ENCODE measurements at regions not wholly inside any gene's neighbourhood (a gene's known extent, or its start where the extent isn't known, plus 50 kb on each side); places are given as distances from the start of the nearest gene placed in this dataset.

- TF ChIP-seq CTCF (IDR thresholded peaks at IDR 0.05) (no peak), POLR2AphosphoS5 (IDR thresholded peaks at IDR 0.05) (no peak), POLR2A (IDR thresholded peaks at IDR 0.05) (no peak), EP300 (IDR thresholded peaks at IDR 0.05) (no peak)
These were observed 342.5 kb upstream of the TMEM229A start for GRCh38 chr7:124375391-124375790.

GRCh38 chr7:124369310-124369709, 336.4 kb upstream of the TMEM229A start:
- 82% methylated on average over 1 of the region's 1 CpG for WGBS
- DNase-seq (ENCODE audit: low spot score in 2 of 2): no peak
- no peak for TF ChIP-seq POLR2AphosphoS5 (IDR thresholded peaks at IDR 0.05)
- no peak for TF ChIP-seq POLR2A (IDR thresholded peaks at IDR 0.05)
- no peak for TF ChIP-seq EP300 (IDR thresholded peaks at IDR 0.05)
- TF ChIP-seq CTCF (IDR thresholded peaks at IDR 0.05): no peak
- Histone ChIP-seq H3K4me1 (no peaks in the 10 kb centered on the region), H3K36me3 (no peaks in the 10 kb centered on the region), H3K4me3 (no peak overlapping the region), H3K27ac (no peak overlapping the region), H3K27me3 (no peaks in the 10 kb centered on the region), H3K9me3 (no peaks in the 10 kb centered on the region)

More at GRCh38 chr7:124375391-124375790, 342.5 kb upstream of the TMEM229A start:
- no peaks in the 10 kb centered on the region for H3K36me3 ChIP-seq
- H3K27me3 ChIP-seq: no peaks in the 10 kb centered on the region
- no peak overlapping the region for H3K27ac ChIP-seq
- H3K9me3 ChIP-seq: no peaks in the 10 kb centered on the region
- H3K4me1 ChIP-seq: no peaks in the 10 kb centered on the region
- DNase-seq (ENCODE audit: low spot score in 2 of 2): no peak
- WGBS: 72% methylated on average over 4 of the region's 4 CpGs
- no peak overlapping the region for H3K4me3 ChIP-seq

GRCh38 chr7:124366118-124366517, 333.3 kb upstream of the TMEM229A start:
- no peaks in the 10 kb centered on the region for H3K36me3 ChIP-seq
- H3K9me3 ChIP-seq: no peaks in the 10 kb centered on the region
- H3K27ac ChIP-seq: no peak overlapping the region
- H3K27me3 ChIP-seq: no peaks in the 10 kb centered on the region
- 67% methylated on average over 1 of the region's 1 CpG for WGBS
- DNase-seq (ENCODE audit: low spot score in 2 of 2): no peak
- no peak overlapping the region for H3K4me3 ChIP-seq
- no peaks in the 10 kb centered on the region for H3K4me1 ChIP-seq
- no peak for TF ChIP-seq CTCF (IDR thresholded peaks at IDR 0.05)
- TF ChIP-seq EP300 (IDR thresholded peaks at IDR 0.05): no peak

- DNase-seq (ENCODE audit: low spot score in 2 of 2): no peak
- H3K4me3 ChIP-seq: no peak overlapping the region
- no peaks in the 10 kb centered on the region for H3K36me3 ChIP-seq
- H3K4me1 ChIP-seq: no peaks in the 10 kb centered on the region
- H3K27ac ChIP-seq: no peak overlapping the region
- H3K9me3 ChIP-seq: no peaks in the 10 kb centered on the region
- TF ChIP-seq POLR2A (IDR thresholded peaks at IDR 0.05) (no peak), CTCF (IDR thresholded peaks at IDR 0.05) (no peak), EP300 (IDR thresholded peaks at IDR 0.05) (no peak), POLR2AphosphoS5 (IDR thresholded peaks at IDR 0.05) (no peak)
- 53% methylated on average over 1 of the region's 1 CpG for WGBS
- no peaks in the 10 kb centered on the region for H3K27me3 ChIP-seq
These were observed 331.4 kb upstream of the TMEM229A start for GRCh38 chr7:124364283-124364682.

GRCh38 chr7:124354201-124354600, 321.3 kb upstream of the TMEM229A start:
- no peaks in the 10 kb centered on the region for H3K36me3 ChIP-seq
- no peaks in the 10 kb centered on the region for H3K4me1 ChIP-seq
- TF ChIP-seq EP300 (IDR thresholded peaks at IDR 0.05): no peak
- no peak for TF ChIP-seq CTCF (IDR thresholded peaks at IDR 0.05)
- TF ChIP-seq POLR2A (IDR thresholded peaks at IDR 0.05): no peak
- TF ChIP-seq POLR2AphosphoS5 (IDR thresholded peaks at IDR 0.05): no peak

More at GRCh38 chr7:124354201-124354600, 321.3 kb upstream of the TMEM229A start:
- Histone ChIP-seq H3K4me3 (no peak overlapping the region), H3K27ac (no peak overlapping the region), H3K9me3 (no peaks in the 10 kb centered on the region), H3K27me3 (no peaks in the 10 kb centered on the region)
- DNase-seq (ENCODE audit: low spot score in 2 of 2): no peak

Measured in suprapubic skin (tissue), 4 donors.